Endothelial cell of umbilical vein (primary cell): ENCODE measurements at regions not wholly inside any gene's neighbourhood (a gene's known extent, or its start where the extent isn't known, plus 50 kb on each side); places are given as distances from the start of the nearest gene placed in this dataset.

Experiments
- EZH2 ChIP-seq: IDR thresholded peaks from 2 replicates; pipeline ENCODE4 v1.6.1; 2012; ENCODE audit warnings: borderline replicate concordance, low read depth, mild to moderate bottlenecking, moderate library complexity, low read length, inconsistent platforms; ENCODE audit not compliant: severe bottlenecking
- FOS ChIP-seq: IDR thresholded peaks from 2 replicates; pipeline ENCODE4 v1.6.1; 2011; ENCODE audit warnings: mild to moderate bottlenecking, low read length, moderate library complexity, borderline replicate concordance; ENCODE audit not compliant: insufficient read depth
- POLR2A ChIP-seq: IDR thresholded peaks from 2 replicates; pipeline ENCODE4 v1.6.1; 2012; ENCODE audit warnings: low read depth, mild to moderate bottlenecking, control low read depth, low read length
- POLR2AphosphoS5 ChIP-seq: IDR thresholded peaks from 2 replicates; pipeline ENCODE4 v1.6.1; 2012; ENCODE audit warnings: low read depth, mild to moderate bottlenecking, control low read depth, low read length, moderate library complexity; ENCODE audit not compliant: insufficient read depth
- TF ChIP-seq, protein P1 (sequence below), 2 donors: IDR thresholded peaks; 1 replicate in 1 of 2; 2 replicates in 1 of 2; pipeline ENCODE4 v1.5.1; 2011; ENCODE audit warnings: low read length in 2 of 2, mild to moderate bottlenecking in 2 of 2, moderate library complexity in 2 of 2, control low read depth in 1 of 2, inconsistent platforms in 1 of 2, low read depth in 1 of 2; ENCODE audit not compliant: insufficient read depth in 1 of 2; ENCODE audit errors: extremely low read depth in 1 of 2
- TF ChIP-seq, protein P2 (sequence below): IDR thresholded peaks from 2 replicates; pipeline ENCODE4 v1.6.1; 2011; ENCODE audit not compliant: insufficient read depth, insufficient read length

DNA sequence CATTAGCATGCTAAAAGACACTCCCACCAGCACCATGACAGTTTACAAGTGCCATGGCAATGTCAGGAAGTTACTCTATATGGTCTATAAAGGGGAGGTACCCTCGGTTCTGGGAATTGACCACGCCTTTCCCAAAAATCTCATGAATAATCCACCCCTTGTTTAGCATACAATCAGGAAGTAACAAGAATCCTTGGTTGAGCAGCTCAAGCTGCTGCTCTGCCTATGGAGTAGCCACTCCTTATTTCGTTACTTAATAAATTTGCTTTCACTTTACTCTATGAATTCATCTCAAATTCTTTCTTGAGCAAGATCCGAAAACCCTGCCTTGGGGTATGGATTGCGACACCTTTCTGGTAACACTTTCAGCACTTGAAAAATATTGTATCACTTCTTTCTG lies 243.0 kb downstream of the BMP2 start:
- no peak for TF ChIP-seq POLR2AphosphoS5
- no peak for TF ChIP-seq POLR2A
- TF ChIP-seq, protein P1, sequence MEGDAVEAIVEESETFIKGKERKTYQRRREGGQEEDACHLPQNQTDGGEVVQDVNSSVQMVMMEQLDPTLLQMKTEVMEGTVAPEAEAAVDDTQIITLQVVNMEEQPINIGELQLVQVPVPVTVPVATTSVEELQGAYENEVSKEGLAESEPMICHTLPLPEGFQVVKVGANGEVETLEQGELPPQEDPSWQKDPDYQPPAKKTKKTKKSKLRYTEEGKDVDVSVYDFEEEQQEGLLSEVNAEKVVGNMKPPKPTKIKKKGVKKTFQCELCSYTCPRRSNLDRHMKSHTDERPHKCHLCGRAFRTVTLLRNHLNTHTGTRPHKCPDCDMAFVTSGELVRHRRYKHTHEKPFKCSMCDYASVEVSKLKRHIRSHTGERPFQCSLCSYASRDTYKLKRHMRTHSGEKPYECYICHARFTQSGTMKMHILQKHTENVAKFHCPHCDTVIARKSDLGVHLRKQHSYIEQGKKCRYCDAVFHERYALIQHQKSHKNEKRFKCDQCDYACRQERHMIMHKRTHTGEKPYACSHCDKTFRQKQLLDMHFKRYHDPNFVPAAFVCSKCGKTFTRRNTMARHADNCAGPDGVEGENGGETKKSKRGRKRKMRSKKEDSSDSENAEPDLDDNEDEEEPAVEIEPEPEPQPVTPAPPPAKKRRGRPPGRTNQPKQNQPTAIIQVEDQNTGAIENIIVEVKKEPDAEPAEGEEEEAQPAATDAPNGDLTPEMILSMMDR (IDR thresholded peaks at IDR 0.05; ENCODE audit: extremely low read depth in 1 of 2, insufficient read depth in 1 of 2, low read depth in 1 of 2, low read length in 2 of 2), result no peak
- no peak for TF ChIP-seq FOS
- TF ChIP-seq, protein P2, sequence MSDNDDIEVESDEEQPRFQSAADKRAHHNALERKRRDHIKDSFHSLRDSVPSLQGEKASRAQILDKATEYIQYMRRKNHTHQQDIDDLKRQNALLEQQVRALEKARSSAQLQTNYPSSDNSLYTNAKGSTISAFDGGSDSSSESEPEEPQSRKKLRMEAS, result no peak
- no peak for TF ChIP-seq EZH2
